Middle frontal gyrus (tissue), 1 donor: ENCODE measurements at regions not wholly inside any gene's neighbourhood (a gene's known extent, or its start where the extent isn't known, plus 50 kb on each side); places are given as distances from the start of the nearest gene placed in this dataset.

ENCODE experiments used
- DNase-seq: peaks from one replicate; pipeline ENCODE4 v3.0.0-alpha.2; 2015; ENCODE audit warnings: low spot score; ENCODE audit errors: extremely low spot score

DNA sequence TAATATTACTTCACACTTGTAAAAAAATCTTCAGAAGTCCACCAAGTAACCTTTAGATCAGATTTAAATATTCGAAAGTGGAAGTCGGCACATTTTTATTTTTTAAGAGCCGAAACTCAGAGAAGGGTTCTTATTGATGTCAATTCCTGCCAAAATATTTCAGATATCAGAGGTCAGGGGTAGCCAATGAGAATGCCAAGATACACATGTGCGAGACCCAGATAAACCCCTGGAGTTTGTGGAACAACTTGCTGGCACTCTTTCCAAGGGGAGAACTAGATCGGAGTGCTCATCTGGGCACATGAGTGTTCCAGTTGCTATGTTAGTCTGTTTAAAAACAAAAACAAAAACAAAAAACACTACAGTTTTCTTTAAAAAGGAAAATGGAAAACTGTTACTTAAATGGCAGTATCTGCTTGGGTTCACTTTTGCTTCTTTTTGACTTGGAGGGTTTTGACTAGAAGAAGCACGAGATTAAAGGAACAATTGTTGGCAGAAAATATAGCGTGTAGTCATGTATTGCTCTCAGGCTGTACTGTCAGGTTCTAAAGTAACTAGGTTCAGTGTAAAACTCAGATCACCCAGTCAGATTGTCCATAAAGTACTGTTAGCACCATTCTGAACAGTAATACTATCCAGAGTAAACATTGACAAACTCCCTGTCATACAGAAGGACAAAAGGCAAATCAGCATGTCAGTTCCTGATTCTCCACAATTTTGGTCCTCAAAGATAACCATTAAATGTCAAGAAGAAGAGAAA, 188.0 kb upstream of the PACRGL start:
- no peak for DNase-seq

- DNase-seq: no peak
These were observed 187.3 kb upstream of the PACRGL start for GRCh38 chr4:20512985-20513384.

DNA sequence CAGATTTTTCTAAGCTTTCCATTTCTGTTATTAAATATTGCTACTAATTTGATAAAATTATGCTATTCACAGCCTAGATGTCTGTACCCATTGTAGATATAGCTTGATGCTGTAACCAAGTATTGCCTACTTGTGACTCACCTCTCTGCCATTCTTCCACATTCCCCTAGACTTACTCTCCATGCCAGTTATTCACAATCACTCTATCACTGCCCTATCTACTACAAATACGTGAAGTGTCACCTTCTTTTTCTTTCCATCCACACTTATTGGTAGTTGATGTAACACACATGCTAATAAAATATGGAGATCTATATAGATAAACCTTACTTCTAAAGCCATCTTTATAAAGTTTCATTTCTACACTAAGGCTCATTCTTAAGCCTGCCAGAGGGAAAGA, 179.4 kb upstream of the PACRGL start:
- no peak for DNase-seq

DNA sequence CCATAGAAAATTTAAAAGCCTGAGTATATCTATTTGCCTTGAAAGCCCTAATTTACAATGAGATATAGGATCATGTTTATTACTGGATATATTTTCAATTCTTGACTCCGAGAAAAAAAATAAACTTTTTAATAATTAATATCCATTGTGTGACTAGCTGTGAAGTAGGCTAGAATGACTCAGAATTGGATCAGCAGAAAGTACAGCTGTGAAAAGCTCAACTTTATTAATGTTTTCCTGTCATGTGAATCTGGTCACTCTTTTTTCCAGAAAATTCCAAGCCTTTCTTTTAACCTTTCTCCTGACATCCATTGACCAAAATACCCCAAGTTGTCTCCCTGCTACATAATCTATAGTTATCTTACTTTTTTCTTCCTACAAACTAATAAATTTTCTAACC, 171.8 kb upstream of the PACRGL start:
- no peak for DNase-seq

GRCh38 chr4:20529691-20530090, 170.6 kb upstream of the PACRGL start:
- no peak for DNase-seq

DNA sequence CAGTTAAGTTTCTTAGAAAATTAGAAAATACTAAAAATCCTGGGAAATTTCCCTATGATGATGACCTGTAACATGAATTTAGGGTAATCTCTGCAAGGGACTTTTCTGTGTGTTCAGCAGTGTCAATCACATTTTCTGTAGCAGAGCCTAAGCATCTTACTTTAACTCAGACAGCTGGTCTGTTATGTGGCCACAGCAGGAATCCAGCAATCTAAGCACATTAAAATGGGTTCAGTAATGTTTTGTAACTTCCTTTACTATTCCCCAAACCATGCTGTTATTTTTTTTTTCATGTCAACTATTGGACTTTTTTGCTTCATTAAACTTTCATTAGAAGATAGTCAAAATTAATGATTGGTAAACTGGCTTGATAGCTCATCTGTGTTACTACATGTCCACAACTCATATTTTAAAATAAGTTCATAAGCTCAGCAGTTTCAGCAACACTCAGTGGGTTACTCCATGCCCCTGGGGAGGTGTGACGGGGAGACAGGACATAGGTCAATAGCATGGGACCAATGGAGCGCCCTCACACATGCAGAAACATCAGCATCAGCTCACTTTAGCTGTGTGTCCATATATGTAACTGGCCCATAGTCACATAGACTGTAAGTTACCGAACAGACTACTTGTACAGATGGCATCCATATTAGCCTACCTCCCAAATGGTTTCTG, 168.0 kb upstream of the PACRGL start:
- no peak for DNase-seq

- DNase-seq: no peak
These were observed 167.1 kb upstream of the PACRGL start for GRCh38 chr4:20532871-20533870.

DNA sequence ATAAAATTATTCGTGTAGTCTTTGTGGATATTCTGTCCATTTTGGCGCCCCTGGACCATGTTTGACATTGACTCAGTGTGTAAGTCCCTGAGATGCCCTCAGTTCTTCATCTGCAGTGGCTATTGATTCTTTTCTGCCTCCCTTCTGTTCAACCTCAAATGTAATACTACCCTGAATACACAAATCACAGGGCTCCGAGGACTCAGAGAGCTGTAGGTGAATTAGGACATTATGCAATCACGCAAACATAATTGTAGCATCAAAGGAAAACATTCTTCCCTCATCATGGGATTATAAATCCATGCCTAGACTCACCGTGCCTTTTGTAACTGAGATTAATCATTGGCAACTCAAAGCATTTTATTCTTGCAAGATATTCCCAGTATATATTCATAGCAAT, 161.4 kb upstream of the PACRGL start:
- no peak for DNase-seq

DNA sequence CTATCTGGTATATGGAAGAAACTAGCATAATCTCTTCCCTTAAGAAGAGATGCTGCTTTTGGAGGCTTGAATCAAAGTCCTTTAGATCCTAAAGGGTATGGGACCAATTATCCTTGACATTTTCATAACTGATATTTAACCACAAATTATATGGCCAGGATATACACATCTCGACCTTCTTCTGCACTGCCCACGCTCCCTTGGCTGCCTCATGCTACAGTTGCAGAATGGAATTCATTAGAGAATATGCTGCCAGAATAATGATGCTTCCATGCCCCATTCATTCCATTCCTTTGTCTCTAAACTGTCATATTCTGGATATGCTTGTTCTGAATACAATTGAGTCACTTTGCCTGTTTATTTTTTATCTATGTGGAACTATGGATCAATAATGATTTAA, 157.1 kb upstream of the PACRGL start:
- no peak for DNase-seq

GRCh38 chr4:20544645-20545044, 155.6 kb upstream of the PACRGL start:
- DNase-seq: peak; percentile 8

DNA sequence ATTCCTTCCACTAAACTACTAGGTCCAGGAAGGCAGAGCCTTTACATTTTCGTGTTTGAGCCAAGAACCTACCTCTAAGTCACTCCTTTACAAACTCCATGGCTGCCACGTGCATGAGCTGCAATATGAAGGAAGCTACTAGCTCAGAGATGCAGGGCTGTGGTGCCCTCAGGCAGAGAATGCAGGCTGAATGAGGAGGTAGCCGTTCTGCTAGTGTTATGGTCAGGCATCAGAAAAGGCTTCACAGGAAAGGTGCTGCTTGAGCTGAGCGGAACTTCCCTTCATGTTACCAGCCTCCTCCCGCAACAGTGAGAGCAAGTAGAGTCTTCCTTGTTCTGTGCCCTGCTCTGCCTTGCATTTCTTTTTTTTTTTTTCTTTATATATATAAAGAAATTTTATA, 148.3 kb upstream of the PACRGL start:
- DNase-seq: no peak

- no peak for DNase-seq
These were observed 146.1 kb upstream of the PACRGL start for GRCh38 chr4:20554134-20554533.

DNA sequence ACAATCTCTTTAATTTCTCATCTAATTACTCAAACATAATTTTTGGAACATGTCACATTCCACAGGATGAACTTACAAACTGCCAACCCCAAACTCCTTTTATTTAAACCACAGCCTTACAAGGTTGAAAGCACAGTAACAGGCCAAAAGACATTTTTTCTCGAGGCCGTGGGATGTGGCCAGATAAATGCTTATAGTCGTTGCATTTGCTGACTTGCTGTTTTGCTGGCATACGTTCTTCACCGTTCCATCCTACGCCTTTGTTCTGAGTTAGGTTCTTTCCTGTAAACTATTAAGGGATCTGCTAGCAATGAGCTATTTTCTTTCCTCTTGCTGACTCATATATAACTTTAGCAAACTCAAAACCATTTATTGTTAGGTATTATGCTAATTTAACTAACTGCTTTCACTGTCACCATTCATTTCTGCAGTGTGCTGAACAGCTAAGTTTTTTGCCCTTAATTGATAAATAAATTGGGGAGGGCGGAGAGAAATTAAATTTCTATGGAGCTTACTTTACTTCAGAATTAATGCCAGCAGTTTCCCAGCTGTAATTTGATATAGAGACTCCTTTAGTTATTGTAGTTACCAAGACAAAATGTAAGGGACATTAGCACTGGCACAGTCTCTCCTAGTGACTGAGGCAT, 135.1 kb upstream of the PACRGL start:
- no peak for DNase-seq

DNA sequence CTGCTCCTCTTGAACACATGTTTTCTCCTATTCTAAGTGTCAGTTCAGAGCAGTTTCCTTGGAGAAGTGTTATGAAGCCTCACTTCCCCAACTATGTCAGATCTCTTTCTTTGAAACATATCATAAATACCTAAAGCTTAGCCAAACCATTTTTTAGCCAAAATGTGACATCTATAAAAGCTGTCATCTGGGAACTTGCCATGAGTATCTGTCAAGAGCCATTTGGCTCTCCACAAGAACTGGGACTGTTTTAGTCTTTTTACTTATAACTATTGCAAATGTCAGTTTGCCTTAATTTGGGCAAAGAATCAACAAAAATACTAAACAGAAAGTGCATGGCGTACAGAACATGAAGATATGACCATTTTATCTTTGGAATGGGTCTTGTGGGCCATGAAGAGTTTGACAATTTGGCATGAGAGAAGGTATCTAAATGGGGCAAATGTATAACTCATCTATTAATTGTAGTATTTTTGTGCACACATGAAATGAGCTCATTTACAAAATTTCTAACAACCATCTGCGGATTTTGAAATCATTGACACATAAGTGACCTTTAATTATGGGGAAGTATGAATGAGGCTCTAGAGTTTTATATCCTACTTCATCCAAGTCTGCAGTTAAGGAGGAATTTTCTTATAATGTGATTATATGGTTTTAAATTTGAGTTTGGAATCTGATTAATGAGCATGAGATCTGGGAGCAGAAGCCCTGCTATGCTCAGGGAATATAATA, 129.1 kb upstream of the PACRGL start:
- DNase-seq: no peak

- no peak for DNase-seq
These were observed 127.3 kb upstream of the PACRGL start for GRCh38 chr4:20572976-20573375.

GRCh38 chr4:20574986-20575385, 125.3 kb upstream of the PACRGL start:
- no peak for DNase-seq

- no peak for DNase-seq
These were observed 124.8 kb upstream of the PACRGL start for GRCh38 chr4:20575486-20575885.

DNA sequence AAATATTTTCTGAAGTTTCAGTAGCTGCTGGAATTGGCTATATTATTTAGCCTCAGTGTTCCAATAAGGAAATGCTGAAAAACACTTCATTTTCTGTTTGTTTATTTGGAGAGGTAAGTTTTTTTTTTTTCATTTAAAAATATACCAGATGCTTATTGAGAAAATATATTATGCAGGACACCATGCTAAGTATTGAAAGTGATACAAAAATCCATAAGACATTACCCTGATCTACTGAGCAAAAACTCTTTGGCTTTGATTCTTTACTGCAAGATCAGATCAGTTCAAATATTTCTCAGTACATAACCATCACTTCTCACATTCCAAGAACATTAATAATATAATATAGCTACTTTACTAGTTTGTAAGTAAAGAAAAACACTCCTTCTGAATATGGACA, 123.4 kb upstream of the PACRGL start:
- no peak for DNase-seq

DNA sequence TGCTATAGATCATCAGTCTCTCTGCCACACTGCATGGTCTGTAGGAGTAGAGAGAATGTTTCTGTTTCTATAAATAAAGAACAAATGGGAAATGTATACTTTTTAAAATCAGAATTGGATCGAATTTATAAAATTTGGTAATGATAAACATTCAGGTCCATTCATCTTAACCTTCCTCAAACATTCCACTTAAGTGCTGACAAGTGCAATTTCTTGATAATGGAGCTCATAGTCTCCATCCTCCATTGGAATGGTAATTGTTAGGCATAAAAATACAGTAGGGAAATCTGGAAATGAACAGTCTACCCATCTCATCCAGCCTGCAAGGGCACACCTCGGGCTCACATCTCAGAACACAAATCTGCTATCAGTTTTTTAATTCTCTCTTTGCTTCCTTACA, 122.6 kb upstream of the PACRGL start:
- no peak for DNase-seq

DNA sequence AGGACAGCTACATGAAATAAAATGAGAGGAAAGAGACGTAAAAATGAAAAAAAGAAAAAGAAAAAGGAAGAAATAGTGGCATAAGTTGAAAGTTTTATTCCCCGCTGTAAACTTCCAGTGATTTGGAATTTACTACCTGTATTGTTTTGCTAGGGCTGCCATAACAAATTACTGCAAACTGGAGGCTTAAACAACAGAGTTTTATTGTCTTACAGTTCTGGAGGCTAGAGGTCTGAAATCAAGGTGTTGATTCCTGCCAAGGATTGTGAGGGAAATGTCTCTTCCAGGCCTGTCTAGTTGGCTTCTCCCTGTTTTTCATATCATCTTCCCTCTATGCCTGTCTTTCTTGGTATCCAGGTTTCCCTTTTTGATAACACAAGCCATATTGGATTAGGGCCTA, 119.4 kb upstream of the PACRGL start:
- no peak for DNase-seq

- no peak for DNase-seq
These were observed 110.8 kb upstream of the PACRGL start for GRCh38 chr4:20589436-20589835.
